ENCODE measurements at regions not wholly inside any gene's neighbourhood (a gene's known extent, or its start where the extent isn't known, plus 50 kb on each side); places are given as distances from the start of the nearest gene placed in this dataset.
A peak's percentile ranks its signal among the peaks of the same experiment; 100 is the strongest.

- BruUV-seq (replicated peaks) = no TSS peak
- DNase-seq = no peak
- H3K36me3 Mint-ChIP-seq (ENCODE audit: insufficient read depth, unreplicated experiment) = peaks cover 9% of the 10 kb centered on the region
- POLR2A ChIA-PET = no interaction called here
- CTCF ChIA-PET = no interaction called here
- peaks cover 23% of the 10 kb centered on the region for H3K4me1 Mint-ChIP-seq (ENCODE audit: low read depth, unreplicated experiment)
- H3K27ac Mint-ChIP-seq (ENCODE audit: unreplicated experiment) = peak overlapping the region; percentile 93
- H3K4me3 Mint-ChIP-seq (ENCODE audit: unreplicated experiment) = no peak overlapping the region
- intact Hi-C loops (cut with micrococcal nuclease; ENCODE audit: unreplicated experiment) = loop anchor here (5.0 kb wide), 1 partner anchor 80 kb away; no protein-coding TSS in a partner anchor
- no peaks in the 10 kb centered on the region for H3K27me3 Mint-ChIP-seq (ENCODE audit: insufficient read depth, unreplicated experiment)
- H3K9me3 Mint-ChIP-seq (ENCODE audit: unreplicated experiment) = peaks cover 16% of the 10 kb centered on the region
- Histone ChIP-seq H3K4me1 (peaks cover 29% of the 10 kb centered on the region), H3K4me3 (ENCODE audit: low read depth, low read length) (no peak overlapping the region), H3K27me3 (replicated peaks; ENCODE audit: control insufficient read depth, insufficient read depth, low read length) (no peaks in the 10 kb centered on the region), H3K9me3 (peaks cover 2% of the 10 kb centered on the region; the same call in 1 of the 2 replicates), H3K36me3 (ENCODE audit: control insufficient read depth, insufficient read depth, low read length) (no peaks in the 10 kb centered on the region)
- TF ChIP-seq, protein P1, sequence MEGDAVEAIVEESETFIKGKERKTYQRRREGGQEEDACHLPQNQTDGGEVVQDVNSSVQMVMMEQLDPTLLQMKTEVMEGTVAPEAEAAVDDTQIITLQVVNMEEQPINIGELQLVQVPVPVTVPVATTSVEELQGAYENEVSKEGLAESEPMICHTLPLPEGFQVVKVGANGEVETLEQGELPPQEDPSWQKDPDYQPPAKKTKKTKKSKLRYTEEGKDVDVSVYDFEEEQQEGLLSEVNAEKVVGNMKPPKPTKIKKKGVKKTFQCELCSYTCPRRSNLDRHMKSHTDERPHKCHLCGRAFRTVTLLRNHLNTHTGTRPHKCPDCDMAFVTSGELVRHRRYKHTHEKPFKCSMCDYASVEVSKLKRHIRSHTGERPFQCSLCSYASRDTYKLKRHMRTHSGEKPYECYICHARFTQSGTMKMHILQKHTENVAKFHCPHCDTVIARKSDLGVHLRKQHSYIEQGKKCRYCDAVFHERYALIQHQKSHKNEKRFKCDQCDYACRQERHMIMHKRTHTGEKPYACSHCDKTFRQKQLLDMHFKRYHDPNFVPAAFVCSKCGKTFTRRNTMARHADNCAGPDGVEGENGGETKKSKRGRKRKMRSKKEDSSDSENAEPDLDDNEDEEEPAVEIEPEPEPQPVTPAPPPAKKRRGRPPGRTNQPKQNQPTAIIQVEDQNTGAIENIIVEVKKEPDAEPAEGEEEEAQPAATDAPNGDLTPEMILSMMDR (IDR thresholded peaks at IDR 0.05; ENCODE audit: insufficient read depth in 1 of 2, low read depth in 1 of 2, low read length in 1 of 2, severe bottlenecking in 1 of 2, unreplicated experiment in 1 of 2) = no peak
Measured at GRCh38 chr11:28837599-28837998, 729.4 kb downstream of the METTL15 start.

- Mint-ChIP-seq H3K4me3 (ENCODE audit: unreplicated experiment) (peak overlapping the region; percentile 61), H3K4me1 (ENCODE audit: low read depth, unreplicated experiment) (peaks cover 23% of the 10 kb centered on the region), H3K27me3 (ENCODE audit: insufficient read depth, unreplicated experiment) (no peaks in the 10 kb centered on the region), H3K27ac (ENCODE audit: unreplicated experiment) (peak overlapping the region; percentile 93), H3K36me3 (ENCODE audit: insufficient read depth, unreplicated experiment) (peaks cover 9% of the 10 kb centered on the region), H3K9me3 (ENCODE audit: unreplicated experiment) (peaks cover 16% of the 10 kb centered on the region)
- CTCF ChIA-PET = interaction anchor here (0.8 kb wide), 1 partner anchor 1137 kb away, joined by 3 read pairs; no protein-coding TSS in a partner anchor
- intact Hi-C loops (cut with micrococcal nuclease; ENCODE audit: unreplicated experiment) = loop anchor here (1.0 to 5.0 kb wide), 2 partner anchors 79 to 242 kb away; no protein-coding TSS in a partner anchor
- Histone ChIP-seq H3K36me3 (ENCODE audit: control insufficient read depth, insufficient read depth, low read length) (no peaks in the 10 kb centered on the region), H3K4me3 (ENCODE audit: low read depth, low read length) (no peak overlapping the region), H3K27me3 (replicated peaks; ENCODE audit: control insufficient read depth, insufficient read depth, low read length) (no peaks in the 10 kb centered on the region), H3K9me3 (peaks cover 4% of the 10 kb centered on the region; the same call in 1 of the 2 replicates), H3K4me1 (peaks cover 33% of the 10 kb centered on the region)
- TF ChIP-seq, protein P1 (IDR thresholded peaks at IDR 0.05; ENCODE audit: insufficient read depth in 1 of 2, low read depth in 1 of 2, low read length in 1 of 2, severe bottlenecking in 1 of 2, unreplicated experiment in 1 of 2) = no peak
- POLR2A ChIA-PET = no interaction called here
- DNase-seq = peak; percentile 34 to 46
- BruUV-seq (replicated peaks) = TSS peak; percentile 99
Measured at GRCh38 chr11:28836285-28837081, 728.3 kb downstream of the METTL15 start.

- Histone ChIP-seq H3K4me3 (ENCODE audit: low read depth, low read length) (no peak overlapping the region), H3K27me3 (replicated peaks; ENCODE audit: control insufficient read depth, insufficient read depth, low read length) (no peaks in the 10 kb centered on the region), H3K4me1 (peaks cover 35% of the 10 kb centered on the region), H3K9me3 (peaks cover 4% of the 10 kb centered on the region; the same call in 1 of the 2 replicates), H3K36me3 (ENCODE audit: control insufficient read depth, insufficient read depth, low read length) (no peaks in the 10 kb centered on the region)
- no peaks in the 10 kb centered on the region for H3K27me3 Mint-ChIP-seq (ENCODE audit: insufficient read depth, unreplicated experiment)
- H3K4me1 Mint-ChIP-seq (ENCODE audit: low read depth, unreplicated experiment) = peaks cover 23% of the 10 kb centered on the region
- no peak for DNase-seq
- TSS peak; percentile 93 for BruUV-seq (replicated peaks)
- TF ChIP-seq, protein P1 (IDR thresholded peaks at IDR 0.05; ENCODE audit: insufficient read depth in 1 of 2, low read depth in 1 of 2, low read length in 1 of 2, severe bottlenecking in 1 of 2, unreplicated experiment in 1 of 2) = no peak
- peaks cover 16% of the 10 kb centered on the region for H3K9me3 Mint-ChIP-seq (ENCODE audit: unreplicated experiment)
- H3K36me3 Mint-ChIP-seq (ENCODE audit: insufficient read depth, unreplicated experiment) = peaks cover 9% of the 10 kb centered on the region
- peak overlapping the region; percentile 61 for H3K4me3 Mint-ChIP-seq (ENCODE audit: unreplicated experiment)
- ChIA-PET POLR2A (no interaction called here), CTCF (no interaction called here)
- intact Hi-C loops (cut with micrococcal nuclease; ENCODE audit: unreplicated experiment) = loop anchor here (1.0 to 5.0 kb wide), 2 partner anchors 78 to 241 kb away; no protein-coding TSS in a partner anchor
- H3K27ac Mint-ChIP-seq (ENCODE audit: unreplicated experiment) = peak overlapping the region; percentile 93
Measured at GRCh38 chr11:28835790-28836189, 727.6 kb downstream of the METTL15 start.

Data from Caco-2 (cell line).